Sigmoid colon (tissue), 6 donors: ENCODE measurements at regions not wholly inside any gene's neighbourhood (a gene's known extent, or its start where the extent isn't known, plus 50 kb on each side); places are given as distances from the start of the nearest gene placed in this dataset.

Source experiments
- DNase-seq: peaks from one replicate; pipeline ENCODE4 v3.0.0-alpha.2; 2019
- H3K27ac ChIP-seq, 4 donors: fragments of 200-600 bp; sonication (generic); one replicate each; pipeline ENCODE4 v1.5.1; 2016 to 2019; ENCODE audit warnings: mild to moderate bottlenecking in 1 of 4
- H3K27me3 ChIP-seq, 3 donors: fragments of 200-600 bp; sonication (generic); one replicate each; pipeline ENCODE4 v1.5.1; 2019; ENCODE audit warnings: mild to moderate bottlenecking in 1 of 3
- H3K36me3 ChIP-seq, 4 donors: fragments of 200-600 bp; sonication (generic); one replicate each; pipeline ENCODE4 v1.5.1; 2016 to 2019
- H3K4me1 ChIP-seq, 4 donors: fragments of 200-600 bp; sonication (generic); one replicate each; pipeline ENCODE4 v1.5.1; 2017 to 2019
- H3K4me3 ChIP-seq, 4 donors: fragments of 200-600 bp; sonication (generic); one replicate each; pipeline ENCODE4 v1.5.1; 2017 to 2019; ENCODE audit warnings: mild to moderate bottlenecking in 2 of 4, moderate library complexity in 1 of 4
- H3K9me3 ChIP-seq, 4 donors: fragments of 200-600 bp in 3 of 4; sonication (generic) in 3 of 4; one replicate each; pipeline versions ENCODE4 v1.5.1 to v1.6.1; 2013 to 2019
- EP300 ChIP-seq, 4 donors: sonication (generic); formaldehyde crosslinking; IDR thresholded peaks; one replicate each; pipeline ENCODE4 v1.6.1; 2017; ENCODE audit warnings: antibody characterized with exemption in 4 of 4
- POLR2A ChIP-seq, 2 donors: fragments of 450-650 bp; IDR thresholded peaks; one replicate each; pipeline ENCODE4 v1.6.1; 2016; ENCODE audit warnings: antibody characterized with exemption in 2 of 2, mild to moderate bottlenecking in 2 of 2, moderate library complexity in 2 of 2
- POLR2AphosphoS5 ChIP-seq, 4 donors: sonication (generic); formaldehyde crosslinking; IDR thresholded peaks; one replicate each; pipeline ENCODE4 v1.6.1; 2017; ENCODE audit warnings: antibody characterized with exemption in 4 of 4
- WGBS, 2 donors: extraction: QIAGEN DNeasy Blood & Tissue Kit; methylation state at CpG; one replicate each; pipeline ENCODE4 v1.1.7; 2013; 5-methylcytosine and 5-hydroxymethylcytosine counted together
- intact Hi-C: fragments of 100-400 bp; cut with DNase I; formaldehyde crosslinking; loops from one replicate; pipeline ENCODE4 v1.15.1; 2023
- TF ChIP-seq, protein P1 (sequence below), 4 experiments: fragments of 450-650 bp in 3 of 4; fragments of 200-600 bp in 1 of 4; IDR thresholded peaks; one replicate each; pipeline ENCODE4 v1.5.1; 2016 to 2019; ENCODE audit warnings: antibody characterized with exemption in 4 of 4, mild to moderate bottlenecking in 3 of 4, moderate library complexity in 2 of 4
- donor health status: healthy with polysubstance abuse.
- donor health status: healthy.

DNA sequence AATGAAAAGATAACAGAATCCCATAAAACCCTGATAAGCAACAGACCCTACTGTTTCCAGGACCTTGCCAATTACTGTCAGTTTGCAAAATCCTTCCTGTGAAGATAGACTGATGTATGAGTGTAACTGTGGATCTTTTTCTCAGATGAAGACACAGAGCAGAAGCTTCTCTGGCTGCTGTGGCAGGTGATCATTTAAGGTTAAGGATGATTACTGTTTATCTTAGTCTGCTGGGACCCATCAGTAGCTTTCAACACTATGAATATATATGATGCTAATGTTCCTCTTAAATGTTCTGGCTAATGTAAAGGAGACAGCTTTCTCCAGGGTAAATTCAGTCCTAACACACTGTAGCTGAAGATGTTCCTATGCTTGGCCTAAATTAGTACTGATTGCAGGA, 56.0 kb upstream of the CTTNBP2 start:
- intact Hi-C loops, result no loop called here
- DNase-seq, result no peak
- H3K27me3 ChIP-seq, result no peaks in the 10 kb centered on the region
- TF ChIP-seq POLR2AphosphoS5 (IDR thresholded peaks at IDR 0.05), result no peak
- TF ChIP-seq, protein P1, sequence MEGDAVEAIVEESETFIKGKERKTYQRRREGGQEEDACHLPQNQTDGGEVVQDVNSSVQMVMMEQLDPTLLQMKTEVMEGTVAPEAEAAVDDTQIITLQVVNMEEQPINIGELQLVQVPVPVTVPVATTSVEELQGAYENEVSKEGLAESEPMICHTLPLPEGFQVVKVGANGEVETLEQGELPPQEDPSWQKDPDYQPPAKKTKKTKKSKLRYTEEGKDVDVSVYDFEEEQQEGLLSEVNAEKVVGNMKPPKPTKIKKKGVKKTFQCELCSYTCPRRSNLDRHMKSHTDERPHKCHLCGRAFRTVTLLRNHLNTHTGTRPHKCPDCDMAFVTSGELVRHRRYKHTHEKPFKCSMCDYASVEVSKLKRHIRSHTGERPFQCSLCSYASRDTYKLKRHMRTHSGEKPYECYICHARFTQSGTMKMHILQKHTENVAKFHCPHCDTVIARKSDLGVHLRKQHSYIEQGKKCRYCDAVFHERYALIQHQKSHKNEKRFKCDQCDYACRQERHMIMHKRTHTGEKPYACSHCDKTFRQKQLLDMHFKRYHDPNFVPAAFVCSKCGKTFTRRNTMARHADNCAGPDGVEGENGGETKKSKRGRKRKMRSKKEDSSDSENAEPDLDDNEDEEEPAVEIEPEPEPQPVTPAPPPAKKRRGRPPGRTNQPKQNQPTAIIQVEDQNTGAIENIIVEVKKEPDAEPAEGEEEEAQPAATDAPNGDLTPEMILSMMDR (IDR thresholded peaks at IDR 0.05), result no peak
- TF ChIP-seq EP300 (IDR thresholded peaks at IDR 0.05), result no peak
- no peak for TF ChIP-seq POLR2A (IDR thresholded peaks at IDR 0.05)
- H3K36me3 ChIP-seq, result no peaks in the 10 kb centered on the region
- H3K27ac ChIP-seq, result no peak overlapping the region
- H3K4me1 ChIP-seq, result no peaks in the 10 kb centered on the region
- H3K9me3 ChIP-seq, result no peaks in the 10 kb centered on the region
- H3K4me3 ChIP-seq, result no peak overlapping the region

DNA sequence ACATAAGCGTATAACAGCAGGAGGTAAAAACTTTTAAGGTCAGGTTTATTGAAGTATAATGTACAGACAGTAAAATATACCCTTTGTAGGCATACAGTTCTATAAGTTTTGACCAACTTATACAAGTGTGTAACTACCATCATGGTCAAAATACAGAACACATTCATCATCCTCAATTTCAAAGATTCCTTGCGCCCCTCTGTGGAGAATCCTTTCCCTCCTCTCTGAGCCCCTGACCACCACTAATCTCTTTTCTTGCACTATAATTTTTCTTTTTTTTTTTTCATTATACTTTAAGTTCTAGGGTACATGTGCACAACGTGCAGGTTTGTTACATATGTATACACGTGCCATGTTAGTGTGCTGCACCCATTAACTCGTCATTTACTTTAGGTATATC, 58.1 kb upstream of the CTTNBP2 start:
- WGBS, 2 donors, result 89 to 90% methylated on average over 5 of the region's 5 CpGs
- Histone ChIP-seq H3K9me3 (no peaks in the 10 kb centered on the region), H3K4me3 (no peak overlapping the region), H3K36me3 (no peaks in the 10 kb centered on the region), H3K4me1 (no peaks in the 10 kb centered on the region), H3K27ac (no peak overlapping the region), H3K27me3 (no peaks in the 10 kb centered on the region)
- DNase-seq, result no peak
- intact Hi-C loops, result no loop called here
- TF ChIP-seq POLR2AphosphoS5 (IDR thresholded peaks at IDR 0.05), result no peak
- no peak for TF ChIP-seq EP300 (IDR thresholded peaks at IDR 0.05)

DNA sequence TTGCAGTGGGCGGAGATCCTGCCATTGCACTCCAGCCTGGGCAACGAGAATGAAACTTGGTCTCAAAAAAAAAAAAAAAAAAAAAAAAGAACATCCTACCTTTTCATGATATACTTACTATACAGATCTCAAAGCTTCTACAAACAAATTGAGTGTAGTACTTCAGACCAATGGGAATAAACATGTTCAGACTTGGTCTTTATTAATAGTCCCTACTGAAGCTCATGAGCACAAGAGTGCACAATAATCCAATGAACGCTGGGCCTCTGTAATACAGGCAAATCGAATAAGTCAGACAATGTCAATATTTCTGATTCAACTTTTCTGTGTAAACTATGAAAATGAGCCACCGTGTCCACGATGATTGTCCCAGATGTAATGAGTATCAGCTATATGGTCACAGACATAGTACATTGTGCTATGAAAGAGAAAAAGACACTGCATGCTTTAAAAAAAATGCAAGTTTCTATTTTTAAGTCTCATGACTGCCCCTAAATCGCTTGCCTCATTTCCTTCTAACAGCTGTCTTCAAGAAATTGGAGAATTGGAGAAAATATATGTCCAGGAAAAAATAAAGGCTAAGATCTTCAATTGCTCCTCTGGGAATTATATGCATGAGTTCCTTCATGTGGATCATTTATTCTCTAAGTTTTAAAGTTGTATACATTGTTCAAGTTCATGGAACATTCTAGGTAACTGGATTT, 64.0 kb upstream of the CTTNBP2 start:
- WGBS, 2 donors, result 86 to 92% methylated on average over 7 of the region's 7 CpGs

DNA sequence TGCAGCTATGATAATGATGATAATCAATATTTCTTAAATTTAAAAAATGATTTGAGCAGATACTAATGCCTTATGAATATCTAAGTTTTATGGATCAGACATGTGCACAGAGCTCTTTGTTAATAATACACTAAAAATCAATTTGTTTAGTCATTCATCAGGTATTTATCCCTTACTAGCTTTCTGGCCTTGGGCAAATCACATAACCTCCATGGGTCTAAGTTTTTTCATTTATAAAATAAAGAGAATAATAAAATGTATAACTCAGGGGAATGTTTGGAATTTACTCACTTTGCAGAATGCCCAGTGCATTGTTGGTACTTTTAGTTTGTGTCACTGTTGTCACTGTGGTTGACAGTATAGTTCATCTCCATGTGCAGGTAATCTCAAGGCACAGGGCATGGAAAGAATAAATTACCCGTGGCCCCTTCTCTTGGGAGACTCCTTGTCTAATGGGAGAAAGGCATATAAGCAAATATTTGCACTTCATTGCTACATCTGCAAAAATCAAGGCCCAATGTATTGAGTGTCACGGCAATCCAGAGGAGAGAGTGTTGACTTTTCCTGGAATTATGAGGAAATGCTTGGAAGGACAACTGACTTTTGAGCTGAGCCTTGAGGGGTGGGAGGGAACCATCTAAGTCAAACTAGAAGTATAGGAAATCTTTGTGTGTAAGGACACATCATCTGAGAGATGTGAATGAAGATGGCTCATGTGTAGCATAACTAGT, 64.7 kb upstream of the CTTNBP2 start:
- H3K4me1 ChIP-seq, result no peaks in the 10 kb centered on the region
- no peak overlapping the region for H3K4me3 ChIP-seq
- DNase-seq, result no peak
- WGBS, 2 donors, result 15 to 58% methylated on average over 2 of the region's 2 CpGs
- TF ChIP-seq, protein P1 (IDR thresholded peaks at IDR 0.05), result no peak
- no peak for TF ChIP-seq POLR2A (IDR thresholded peaks at IDR 0.05)
- TF ChIP-seq POLR2AphosphoS5 (IDR thresholded peaks at IDR 0.05), result no peak
- TF ChIP-seq EP300 (IDR thresholded peaks at IDR 0.05), result no peak
- no peak overlapping the region for H3K27ac ChIP-seq
- intact Hi-C loops, result no loop called here
- no peaks in the 10 kb centered on the region for H3K36me3 ChIP-seq
- H3K9me3 ChIP-seq, result peaks cover 0 to 3% (median 0%) of the 10 kb centered on the region in 4 donors
- H3K27me3 ChIP-seq, result no peaks in the 10 kb centered on the region

More for the DNA sequence above, 64.0 kb upstream of the CTTNBP2 start:
- TF ChIP-seq EP300 (IDR thresholded peaks at IDR 0.05) (no peak), POLR2A (IDR thresholded peaks at IDR 0.05) (no peak), POLR2AphosphoS5 (IDR thresholded peaks at IDR 0.05) (no peak)
- TF ChIP-seq, protein P1 (IDR thresholded peaks at IDR 0.05), result no peak
- H3K27me3 ChIP-seq, result no peaks in the 10 kb centered on the region
- no peaks in the 10 kb centered on the region for H3K9me3 ChIP-seq
- no peak overlapping the region for H3K27ac ChIP-seq
- no peak for DNase-seq
- H3K4me1 ChIP-seq, result no peaks in the 10 kb centered on the region
- H3K4me3 ChIP-seq, result no peak overlapping the region
- H3K36me3 ChIP-seq, result no peaks in the 10 kb centered on the region
- intact Hi-C loops, result no loop called here

DNA sequence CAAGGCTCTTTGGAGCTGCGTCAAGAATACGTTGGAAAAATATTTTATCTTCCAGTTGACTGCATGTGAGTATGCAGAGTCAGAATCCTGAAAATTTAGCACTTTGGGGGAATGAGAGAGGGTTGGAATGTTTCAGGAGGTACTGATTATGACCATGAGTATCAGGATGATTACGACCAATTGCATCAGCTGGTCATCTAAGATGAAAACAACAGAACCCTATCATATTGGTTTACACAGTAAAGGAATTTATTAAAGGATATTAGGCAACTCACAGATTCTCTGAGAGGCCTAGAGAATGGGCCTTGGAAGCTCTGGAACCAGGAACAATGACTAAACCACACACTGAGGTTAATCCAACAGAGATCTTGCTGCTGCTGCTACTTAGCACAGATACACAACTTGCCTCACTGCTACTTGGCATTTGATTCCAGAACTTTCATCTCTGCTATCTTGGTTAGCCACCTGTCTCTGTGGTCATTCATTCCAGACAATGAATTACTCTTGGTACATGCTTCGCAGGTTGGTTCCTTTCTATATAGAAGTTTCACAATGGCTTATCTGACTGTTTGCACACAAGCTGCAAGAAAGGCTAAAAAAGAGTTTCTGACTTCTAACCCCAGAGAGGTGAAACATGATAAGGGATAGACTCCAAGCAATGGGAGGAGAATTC, 68.0 kb upstream of the CTTNBP2 start:
- 92 to 93% methylated on average over 4 of the region's 4 CpGs for WGBS, 2 donors
- Histone ChIP-seq H3K4me3 (no peak overlapping the region), H3K4me1 (no peaks in the 10 kb centered on the region), H3K27ac (no peak overlapping the region), H3K36me3 (no peaks in the 10 kb centered on the region), H3K9me3 (peaks cover 0 to 3% (median 0%) of the 10 kb centered on the region in 4 donors), H3K27me3 (no peaks in the 10 kb centered on the region)
- intact Hi-C loops, result no loop called here
- TF ChIP-seq, protein P1 (IDR thresholded peaks at IDR 0.05), result no peak
- no peak for TF ChIP-seq POLR2AphosphoS5 (IDR thresholded peaks at IDR 0.05)
- no peak for TF ChIP-seq POLR2A (IDR thresholded peaks at IDR 0.05)
- TF ChIP-seq EP300 (IDR thresholded peaks at IDR 0.05), result no peak
- DNase-seq, result no peak
